HG03469 (cell line): ENCODE measurements at regions not wholly inside any gene's neighbourhood (a gene's known extent, or its start where the extent isn't known, plus 50 kb on each side); places are given as distances from the start of the nearest gene placed in this dataset.
"Not testable (repeated sequence)": the region's sequence is repeated elsewhere in the genome, so short reads cannot be mapped to it uniquely, and the experiment has no call there.

Source experiments
- ATAC-seq: cut with Tn5 transposase; IDR thresholded peaks from one replicate; pipeline ENCODE4 v1.9.1; 2021; ENCODE audit warnings: mild to moderate bottlenecking, moderate library complexity, moderate number of reproducible peaks; ENCODE audit not compliant: unreplicated experiment

GRCh38 chr5:162931501-162931900, 505.9 kb upstream of the CCNG1 start:
- ATAC-seq = no peak

GRCh38 chr5:162939991-162940390, 497.4 kb upstream of the CCNG1 start:
- ATAC-seq = no peak

GRCh38 chr5:162948677-162949076, 488.7 kb upstream of the CCNG1 start:
- no peak for ATAC-seq

- no peak for ATAC-seq
These were observed 480.8 kb upstream of the CCNG1 start for GRCh38 chr5:162956570-162956969.

DNA sequence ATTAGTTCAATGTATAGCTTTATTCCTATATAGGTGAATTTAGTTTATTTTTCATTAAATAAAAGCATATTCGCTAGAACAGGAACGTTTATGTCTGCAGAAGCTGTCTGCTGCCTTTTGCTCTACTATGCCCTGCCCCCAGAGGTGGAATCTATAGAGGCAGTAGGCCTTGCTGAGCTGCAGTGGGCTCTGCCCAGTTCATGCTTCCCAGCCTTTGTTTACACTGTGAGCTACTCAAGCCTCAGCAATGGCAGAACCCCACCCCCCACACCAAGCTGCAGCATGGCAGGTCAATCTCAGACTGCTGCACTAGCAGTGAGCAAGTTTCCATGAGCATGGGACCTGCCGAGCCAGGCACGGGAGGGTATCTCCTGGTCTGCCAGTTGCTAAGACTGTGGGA, 473.3 kb upstream of the CCNG1 start:
- not testable (repeated sequence) for ATAC-seq

DNA sequence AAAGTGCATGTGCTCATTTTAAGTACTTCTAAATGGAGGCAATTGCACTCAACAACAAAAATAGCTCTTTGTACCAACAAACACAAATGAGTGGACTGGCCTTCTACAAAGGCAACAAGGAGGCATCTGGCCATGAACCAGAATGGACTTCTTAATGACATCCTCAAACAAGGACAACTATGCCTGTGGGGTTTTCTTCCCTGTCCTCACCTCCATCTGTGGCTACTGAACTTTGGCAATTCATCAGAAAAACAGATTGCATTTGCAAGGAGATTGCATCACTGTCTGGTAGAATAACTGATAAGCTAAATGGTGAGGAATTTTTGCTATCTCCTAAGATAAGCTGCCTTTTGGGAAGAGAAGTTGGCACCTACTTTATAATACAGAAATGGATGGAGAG, 447.3 kb upstream of the CCNG1 start:
- no peak for ATAC-seq

DNA sequence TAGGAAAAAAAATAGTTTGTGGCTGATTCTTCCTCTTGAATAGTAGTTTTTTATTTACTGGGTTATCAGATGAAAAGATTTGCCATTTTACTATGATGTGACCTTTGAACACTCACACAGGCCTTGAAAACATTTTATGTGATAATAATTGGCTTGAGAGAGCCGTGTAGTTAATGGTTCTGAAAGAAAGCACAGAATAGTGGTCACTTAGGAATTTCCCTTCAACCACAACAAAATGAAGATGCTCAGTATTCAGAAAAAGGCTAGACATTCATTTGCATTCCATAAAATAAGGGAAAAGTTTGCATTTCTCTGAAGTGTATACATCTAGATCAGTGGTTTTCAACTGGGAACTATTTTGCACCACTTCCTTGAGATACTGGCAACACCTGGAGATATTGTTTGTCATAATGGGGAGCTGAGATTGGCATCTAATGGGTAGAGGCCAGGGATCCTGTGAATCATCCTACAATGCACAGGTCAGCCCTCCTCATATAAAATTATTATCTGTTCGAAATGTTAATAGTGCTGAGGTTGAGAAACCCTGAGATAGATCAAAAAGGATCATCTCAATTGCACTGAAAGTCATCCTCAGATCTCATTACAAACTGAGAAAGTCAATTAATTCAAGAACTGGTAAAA, 446.4 kb upstream of the CCNG1 start:
- ATAC-seq = peak; percentile 67

- ATAC-seq = no peak
These were observed 441.8 kb upstream of the CCNG1 start for GRCh38 chr5:162995568-162995967.

DNA sequence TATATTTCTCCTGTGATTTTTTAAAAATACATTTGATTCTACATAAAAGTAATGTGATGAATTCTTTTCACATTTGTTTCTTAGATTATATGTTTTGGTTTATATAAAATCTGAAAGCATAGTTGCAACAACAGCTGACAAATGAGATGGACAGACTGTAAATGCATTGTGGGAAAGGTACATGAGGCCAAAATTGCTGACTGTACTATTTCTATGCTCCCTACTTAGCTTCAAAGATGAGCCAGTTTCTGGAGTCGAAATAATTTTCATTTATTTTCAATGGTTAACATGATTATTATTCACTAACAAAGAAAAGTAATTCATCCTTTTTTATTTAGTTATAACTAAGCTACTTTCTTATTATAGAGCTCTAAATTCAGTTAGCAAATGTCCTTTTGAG, 441.3 kb upstream of the CCNG1 start:
- no peak for ATAC-seq

GRCh38 chr5:163005949-163006348, 431.4 kb upstream of the CCNG1 start:
- ATAC-seq = no peak

DNA sequence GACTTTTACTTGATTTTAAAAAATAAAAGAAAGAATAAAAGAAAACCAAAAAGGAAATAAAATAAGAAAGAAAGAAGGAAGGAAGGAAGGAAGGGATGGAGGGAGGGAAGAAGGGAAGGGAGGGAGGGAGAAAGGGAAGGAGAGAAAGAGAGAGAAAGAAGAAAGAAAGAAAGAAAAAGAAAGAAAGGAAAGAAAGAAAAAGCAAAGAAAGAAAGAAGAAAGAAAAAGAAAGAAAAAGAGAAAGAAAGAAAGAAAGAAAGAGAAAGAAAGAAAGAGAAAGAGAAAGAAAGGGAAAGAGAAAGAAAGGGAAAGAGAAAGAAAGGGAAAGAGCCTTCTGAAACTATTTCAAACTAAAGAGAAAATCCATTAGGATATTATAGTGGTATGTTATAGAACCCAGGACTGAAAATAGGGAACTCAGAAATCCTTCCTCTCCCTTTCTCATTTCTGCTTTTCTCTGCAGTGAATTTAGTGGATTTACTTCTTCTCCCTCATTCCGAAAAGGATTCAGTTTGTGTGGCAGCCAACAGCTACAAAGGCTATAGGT, 414.7 kb upstream of the CCNG1 start:
- ATAC-seq = no peak

DNA sequence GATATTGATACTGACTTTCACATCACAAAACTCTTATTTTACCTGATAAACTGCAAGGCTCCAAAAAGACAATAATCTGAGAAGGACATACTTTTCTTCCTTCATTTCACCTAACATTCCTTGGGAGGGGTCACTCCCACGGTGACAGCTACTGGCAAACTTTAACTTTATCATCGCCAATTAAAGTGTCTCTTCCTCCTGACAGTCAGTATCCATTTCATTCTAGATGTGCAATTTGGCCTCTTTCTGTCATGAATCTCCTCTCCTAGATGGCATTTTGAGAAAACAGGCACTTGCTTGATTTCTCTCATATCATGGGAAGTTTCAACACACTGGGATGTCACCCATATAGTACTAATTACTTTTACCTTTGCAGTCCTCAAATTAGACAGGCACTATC, 413.5 kb upstream of the CCNG1 start:
- ATAC-seq = no peak

- ATAC-seq = no peak
These were observed 412.5 kb upstream of the CCNG1 start for GRCh38 chr5:163024936-163025335.

GRCh38 chr5:163033656-163034055, 403.7 kb upstream of the CCNG1 start:
- no peak for ATAC-seq

- ATAC-seq = no peak
These were observed 396.1 kb upstream of the CCNG1 start for GRCh38 chr5:163041254-163041653.

GRCh38 chr5:163079618-163080017, 357.8 kb upstream of the CCNG1 start:
- peak; percentile 84 for ATAC-seq

DNA sequence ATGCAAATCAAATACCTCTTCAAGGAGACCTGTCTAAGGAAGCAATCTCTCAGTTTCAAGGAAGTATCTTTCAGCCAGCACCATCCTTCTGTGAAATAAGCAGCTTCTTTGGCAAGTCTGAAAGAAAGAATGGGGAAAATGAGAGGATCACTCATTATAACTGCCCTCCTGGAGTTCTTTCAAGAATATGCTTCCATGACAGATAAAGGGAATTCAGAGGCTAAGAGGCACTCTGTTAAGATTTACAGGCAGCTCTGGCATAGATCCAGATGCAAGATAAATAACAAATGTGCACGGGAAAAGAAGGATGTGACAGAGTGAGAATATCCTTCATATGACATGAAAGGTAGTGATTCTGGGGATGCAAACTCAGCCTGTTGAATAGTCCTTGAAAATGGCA, 348.2 kb upstream of the CCNG1 start:
- ATAC-seq = no peak

DNA sequence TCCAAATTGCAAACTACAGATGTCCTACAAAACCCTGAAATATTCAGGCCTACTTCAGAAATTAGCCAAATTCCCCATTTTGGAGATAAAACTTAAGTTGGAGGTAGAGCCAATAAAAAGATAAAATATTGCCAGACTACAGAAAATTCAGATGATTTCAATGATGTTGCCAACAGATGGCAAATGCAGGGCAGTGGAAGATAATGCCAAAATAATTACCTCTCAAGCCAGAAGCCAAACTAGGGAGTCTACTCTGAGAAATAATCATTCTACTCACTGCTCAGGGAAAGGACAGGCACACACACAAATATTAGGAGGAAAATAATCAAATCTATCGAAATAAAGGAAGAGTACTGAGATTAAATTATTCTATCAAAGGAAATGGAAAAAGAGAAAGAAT, 347.5 kb upstream of the CCNG1 start:
- ATAC-seq = no peak

DNA sequence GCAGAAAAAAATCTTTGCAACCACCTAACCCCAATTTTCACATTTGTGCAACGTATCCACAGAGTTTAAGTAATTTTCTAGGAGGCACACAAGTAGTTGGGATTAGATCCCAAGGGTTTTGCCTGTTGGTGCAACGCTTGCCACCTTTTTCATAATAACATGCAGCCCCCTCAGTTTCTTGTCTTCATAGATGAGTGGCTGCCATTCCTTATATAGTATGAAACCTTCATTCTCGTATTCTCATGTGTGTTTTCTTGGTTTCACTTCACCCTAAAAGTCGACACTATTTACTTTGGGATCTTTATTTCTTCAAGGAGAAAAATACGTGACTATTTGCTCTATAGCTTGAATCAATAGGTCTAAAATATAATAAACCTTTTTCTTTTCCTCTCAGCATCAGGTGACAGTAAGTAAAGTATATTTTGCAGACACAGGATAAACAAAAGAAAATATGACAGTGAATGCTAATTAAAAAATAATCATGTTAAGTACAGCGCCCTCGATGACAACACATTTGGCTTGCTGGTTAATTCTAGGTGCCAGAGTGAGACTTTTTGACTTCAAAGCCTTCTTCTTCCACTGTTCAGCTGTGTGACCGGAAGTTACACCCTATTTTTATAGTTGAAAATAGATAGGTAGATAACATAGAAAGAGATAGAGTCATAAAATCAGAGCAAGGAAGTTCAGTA, 342.8 kb upstream of the CCNG1 start:
- ATAC-seq = peak; percentile 88

- ATAC-seq = no peak
These were observed 332.9 kb upstream of the CCNG1 start for GRCh38 chr5:163104464-163104863.

- no peak for ATAC-seq
These were observed 331.9 kb upstream of the CCNG1 start for GRCh38 chr5:163105456-163105855.

DNA sequence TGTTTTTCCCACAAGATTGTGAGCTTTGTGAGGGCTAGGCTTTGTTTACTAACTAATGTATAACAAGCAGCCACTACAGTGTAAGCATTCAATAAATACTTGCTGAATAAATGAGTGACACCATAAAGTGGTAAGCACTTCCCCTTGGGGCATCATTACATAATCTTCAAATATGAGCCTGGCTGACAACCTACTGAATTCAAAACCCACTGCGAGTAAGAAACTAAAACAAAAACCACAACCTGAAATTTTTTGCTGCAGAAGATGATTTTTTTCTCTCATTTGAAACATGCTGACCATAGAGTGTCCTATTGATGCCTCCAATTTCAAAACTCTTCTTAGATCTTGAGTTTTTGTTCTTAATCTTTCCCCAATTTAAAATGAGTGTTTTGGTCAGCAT, 331.3 kb upstream of the CCNG1 start:
- ATAC-seq = peak; percentile 56
